GM19238 (cell line): ENCODE measurements at regions not wholly inside any gene's neighbourhood (a gene's known extent, or its start where the extent isn't known, plus 50 kb on each side); places are given as distances from the start of the nearest gene placed in this dataset.

ENCODE experiments used
- DNase-seq: peaks from one replicate; pipeline ENCODE4 v3.0.0; 2011; ENCODE audit warnings: low spot score; ENCODE audit not compliant: insufficient read length

DNA sequence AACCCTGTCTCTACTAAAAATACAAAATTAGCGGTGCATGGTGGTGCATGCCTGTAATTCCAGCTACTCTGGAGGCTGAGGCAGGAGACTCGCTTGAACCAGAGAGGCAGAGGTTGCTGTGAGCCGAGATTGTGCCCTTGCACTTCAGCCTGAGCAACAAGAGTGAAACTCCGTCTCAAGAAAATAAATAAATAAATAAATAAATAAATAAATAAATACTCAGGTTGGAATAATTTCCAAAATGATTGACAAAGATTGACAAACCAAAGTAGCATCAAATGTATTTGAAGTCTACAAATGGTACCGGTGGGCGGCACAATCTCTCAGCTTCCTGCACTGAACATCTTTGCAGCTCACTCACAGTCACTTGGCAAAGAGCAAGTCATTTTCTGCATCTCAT, 144.1 kb upstream of the NRSN1 start:
- no peak for DNase-seq

DNA sequence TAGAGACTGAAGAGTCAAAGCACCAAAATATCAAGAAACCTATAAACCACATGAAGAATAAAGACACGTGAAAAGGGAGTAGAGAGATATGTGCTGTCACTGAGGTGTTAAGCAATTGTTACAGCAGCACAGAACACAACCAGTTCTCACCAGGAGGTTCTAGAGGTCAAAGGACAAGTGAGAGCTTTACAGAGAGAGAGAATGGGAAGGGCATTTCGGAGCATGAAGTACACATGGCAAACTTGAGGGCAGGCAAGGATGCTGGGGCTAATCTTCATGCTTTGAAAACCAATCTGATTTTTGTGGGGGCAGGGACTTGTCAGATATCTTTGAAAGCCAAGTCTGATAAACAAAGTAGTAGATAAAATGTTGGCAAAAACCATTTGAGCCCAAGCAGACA, 142.3 kb upstream of the NRSN1 start:
- no peak for DNase-seq

DNA sequence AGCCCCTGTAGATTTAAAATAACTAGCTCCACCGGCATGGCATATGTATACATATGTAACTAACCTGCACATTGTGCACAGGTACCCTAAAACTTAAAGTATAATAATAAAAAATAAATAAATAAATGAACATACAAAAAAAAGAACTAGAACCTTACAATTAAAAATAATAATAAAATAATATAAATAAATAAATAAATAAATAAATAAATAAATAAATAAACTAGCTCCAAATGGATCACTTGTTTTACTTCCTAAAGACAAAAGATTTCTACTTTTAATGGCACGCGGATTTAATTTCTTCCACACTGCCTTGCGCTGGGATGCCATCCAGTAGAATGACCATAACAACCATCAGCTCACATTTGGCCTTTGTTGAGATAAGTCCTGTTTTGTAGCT, 141.0 kb upstream of the NRSN1 start:
- DNase-seq: no peak

DNA sequence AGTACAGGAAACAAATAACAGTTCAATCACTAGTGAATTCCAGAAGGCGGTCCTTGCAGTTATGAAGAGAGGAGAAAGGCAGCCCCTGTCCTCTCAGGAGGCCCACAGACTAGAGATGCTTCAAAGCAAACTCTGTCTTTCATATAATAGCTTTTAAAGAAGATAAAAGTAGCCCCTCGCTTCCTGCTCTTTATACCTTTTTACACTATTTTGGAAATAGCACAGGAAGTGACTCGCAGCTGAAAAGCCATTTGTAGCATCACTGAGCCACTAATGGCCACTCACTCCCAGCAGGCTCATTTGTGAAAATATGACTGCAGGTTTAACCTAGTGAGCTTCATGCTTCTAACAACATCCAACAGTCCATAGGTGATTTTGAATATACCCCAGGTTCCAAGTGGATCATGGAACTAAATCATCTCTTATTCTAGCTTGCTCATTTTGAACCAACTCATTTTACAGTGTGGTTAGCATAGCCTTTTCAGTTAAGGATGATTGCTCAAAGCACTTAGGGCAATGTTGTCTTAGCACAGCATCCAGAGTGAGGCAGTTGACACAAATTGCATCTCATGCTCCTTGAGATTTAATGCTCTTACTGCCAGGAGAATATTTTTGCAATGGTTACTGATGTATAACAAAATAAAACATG, 136.0 kb upstream of the NRSN1 start:
- DNase-seq: no peak

DNA sequence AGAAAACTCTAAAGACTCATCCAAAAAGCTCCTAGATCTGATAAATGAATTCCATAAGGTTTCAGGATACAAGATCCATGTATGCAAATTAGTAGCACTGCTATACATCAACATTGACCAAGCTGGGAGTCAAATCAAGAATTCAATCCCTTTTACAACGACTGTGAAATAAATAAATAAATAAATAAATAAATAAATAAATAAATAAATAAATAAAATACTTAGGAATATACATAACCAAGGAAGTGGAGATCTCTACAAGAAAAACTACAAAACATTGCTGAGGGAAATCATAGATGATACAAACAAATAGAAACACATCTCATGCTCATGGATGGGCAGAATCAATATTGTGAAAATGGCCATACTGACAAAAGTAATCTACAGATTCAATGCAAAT, 132.0 kb upstream of the NRSN1 start:
- no peak for DNase-seq

DNA sequence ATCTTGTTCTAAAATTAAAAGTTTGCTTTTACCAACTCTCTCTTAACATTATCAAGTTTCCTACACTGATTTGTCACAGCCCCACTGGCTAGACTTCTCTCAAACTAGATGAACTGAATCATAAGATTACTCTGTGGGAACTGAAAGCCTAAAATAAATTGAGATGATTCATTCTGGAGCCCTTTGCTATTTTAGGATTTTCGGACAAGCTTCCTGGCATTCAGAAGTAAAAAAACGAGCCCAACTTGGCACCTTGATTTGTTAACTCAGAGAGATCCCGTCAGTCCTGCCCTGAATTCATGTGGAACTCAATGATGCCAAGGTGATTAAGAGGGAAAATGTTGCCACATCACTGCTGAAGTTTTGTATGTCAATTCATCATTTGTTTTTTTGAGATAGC, 122.0 kb upstream of the NRSN1 start:
- no peak for DNase-seq

DNA sequence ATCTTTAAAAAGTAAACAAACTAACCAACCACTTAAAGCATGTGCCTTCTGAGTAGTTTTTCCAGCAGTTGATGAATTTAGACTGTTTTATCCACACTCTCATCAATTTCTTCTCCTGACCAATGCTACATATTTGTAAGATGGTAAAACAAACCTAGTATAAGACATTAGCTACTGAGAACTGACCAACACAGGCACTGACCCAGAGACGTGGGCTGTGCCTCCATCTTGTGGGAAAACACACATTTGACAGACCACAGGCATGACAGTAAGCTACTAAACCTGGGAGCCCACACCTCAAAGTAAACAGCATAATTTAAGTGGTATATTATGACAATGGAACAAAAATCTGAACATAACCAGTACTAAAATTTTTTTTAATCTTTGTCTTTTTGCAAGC, 121.4 kb upstream of the NRSN1 start:
- DNase-seq: no peak

DNA sequence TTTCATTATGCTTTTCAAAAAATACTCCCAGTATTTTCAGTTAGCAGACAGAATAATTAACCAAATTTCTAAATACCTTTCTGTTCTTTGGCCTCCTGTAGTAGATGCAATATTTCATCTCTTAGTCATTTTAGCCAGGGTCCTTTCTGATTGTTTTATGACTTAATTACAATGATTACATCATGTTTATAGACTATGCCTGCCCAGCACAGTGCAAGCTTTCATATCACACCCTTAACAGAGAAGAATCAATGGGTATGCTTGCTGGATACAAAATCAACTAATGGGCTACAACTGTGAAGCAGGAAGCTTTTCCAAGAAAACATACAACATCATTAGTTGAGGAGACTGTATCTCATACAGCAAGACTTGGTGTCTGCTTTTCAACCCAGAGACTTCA, 119.8 kb upstream of the NRSN1 start:
- no peak for DNase-seq

DNA sequence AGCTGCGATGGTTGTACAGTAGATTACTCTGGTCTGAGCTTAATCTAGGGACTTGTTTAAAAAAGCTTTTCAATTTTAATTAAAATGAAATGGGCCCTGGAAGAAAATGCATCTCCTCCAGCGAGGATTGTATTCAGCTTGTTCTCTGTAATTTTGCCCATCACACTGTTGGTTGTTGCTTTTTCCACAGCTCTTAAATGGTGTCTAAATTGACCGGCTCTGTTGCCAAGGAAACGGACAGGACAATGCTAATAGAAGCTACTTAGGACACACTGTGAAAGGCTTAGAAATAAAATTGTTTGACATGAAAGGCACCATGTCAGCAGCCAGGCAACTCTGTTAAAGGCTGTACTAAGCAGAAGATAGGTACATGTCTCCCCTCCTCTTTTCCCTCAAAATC, 116.7 kb upstream of the NRSN1 start:
- no peak for DNase-seq

DNA sequence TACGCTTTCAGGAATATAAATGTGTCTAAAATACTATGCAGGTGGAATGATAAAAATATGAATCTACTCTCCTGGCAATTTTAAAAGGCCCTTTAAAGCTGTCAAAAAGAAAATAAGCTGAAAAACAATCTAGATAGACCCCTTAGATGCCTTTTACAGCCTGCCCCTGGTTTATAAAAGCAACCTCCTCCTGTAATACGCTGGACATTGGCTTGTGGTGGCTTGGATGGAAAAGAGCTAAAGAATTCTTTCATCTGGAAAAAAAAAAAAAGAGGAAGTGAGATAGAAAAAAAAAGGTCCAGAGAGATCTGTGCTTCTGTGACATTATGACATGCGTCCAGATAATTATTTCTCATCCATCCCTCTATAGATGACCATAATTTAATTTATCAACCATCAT, 115.9 kb upstream of the NRSN1 start:
- no peak for DNase-seq

DNA sequence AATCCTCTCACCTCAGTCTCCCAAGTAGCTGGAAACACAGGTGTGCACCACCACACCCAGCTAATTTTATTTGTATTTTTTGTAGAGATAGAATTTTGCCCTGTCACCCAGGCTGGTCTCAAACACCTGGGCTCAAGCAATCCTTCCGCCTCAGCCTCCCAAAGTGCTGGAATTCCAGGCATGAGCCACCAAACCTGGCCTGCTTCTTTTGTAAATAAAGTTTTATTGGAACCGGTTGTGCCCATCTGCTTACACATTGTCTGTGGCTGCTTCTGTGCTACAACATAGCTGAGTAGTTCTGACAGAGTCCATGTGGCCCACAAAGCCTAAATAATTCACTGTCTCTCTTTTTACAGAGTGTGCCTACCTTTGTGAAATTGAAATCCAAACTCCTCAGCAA, 109.7 kb upstream of the NRSN1 start:
- no peak for DNase-seq

DNA sequence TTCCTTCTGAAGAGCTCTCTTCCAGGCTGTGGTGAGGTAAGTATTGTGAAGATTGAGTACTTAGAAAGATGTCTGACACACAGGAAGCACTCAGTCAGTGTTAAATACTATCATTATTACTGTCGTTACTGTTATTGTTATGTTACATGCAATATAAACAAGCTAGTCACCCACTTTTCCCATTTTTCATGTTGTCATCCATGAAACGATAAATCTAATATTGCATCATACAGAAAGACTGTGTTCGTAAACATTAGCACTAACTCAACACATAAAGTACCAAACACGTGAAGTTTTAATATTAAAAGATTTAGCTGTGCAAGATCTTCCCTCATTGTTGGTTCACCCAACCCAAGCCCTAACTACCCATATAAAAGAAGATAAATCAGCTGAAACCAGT, 109.2 kb upstream of the NRSN1 start:
- no peak for DNase-seq

DNA sequence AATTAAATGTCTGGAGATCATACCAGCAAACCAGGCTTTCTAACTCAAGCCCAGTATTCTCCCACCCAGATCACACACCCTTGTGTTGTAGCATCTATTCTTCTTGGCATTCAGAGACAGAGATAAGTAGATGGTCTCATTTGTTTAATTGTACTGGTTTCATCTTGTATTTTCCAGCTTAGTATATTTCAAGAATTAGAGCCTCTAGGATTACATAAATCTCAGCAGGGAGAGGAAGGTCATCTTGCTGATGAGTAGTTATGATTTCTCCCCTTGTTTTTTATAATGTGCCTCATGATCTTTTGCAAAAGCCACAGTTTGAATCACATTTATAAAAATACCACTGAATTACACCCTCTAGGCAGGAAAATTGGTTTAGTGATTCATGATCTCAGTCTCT, 106.6 kb upstream of the NRSN1 start:
- DNase-seq: no peak

DNA sequence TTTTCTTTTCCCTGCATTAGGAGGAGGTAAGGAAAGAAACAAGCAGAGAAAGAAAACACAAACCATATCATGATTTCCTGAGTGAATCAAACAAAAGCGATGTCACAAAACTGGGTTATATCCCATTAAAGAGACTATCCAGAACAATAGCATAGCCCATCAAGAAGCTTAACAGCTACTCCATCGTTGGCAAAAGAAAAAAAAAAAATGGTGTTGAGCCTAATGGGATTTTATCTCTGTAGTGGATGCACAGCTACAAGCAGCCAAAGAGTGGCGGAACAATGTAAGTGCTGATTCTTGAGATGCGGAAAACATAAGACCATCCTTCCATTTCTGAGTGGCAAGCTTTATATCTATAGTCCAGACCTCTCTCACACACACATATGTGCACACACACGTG, 106.2 kb upstream of the NRSN1 start:
- no peak for DNase-seq

DNA sequence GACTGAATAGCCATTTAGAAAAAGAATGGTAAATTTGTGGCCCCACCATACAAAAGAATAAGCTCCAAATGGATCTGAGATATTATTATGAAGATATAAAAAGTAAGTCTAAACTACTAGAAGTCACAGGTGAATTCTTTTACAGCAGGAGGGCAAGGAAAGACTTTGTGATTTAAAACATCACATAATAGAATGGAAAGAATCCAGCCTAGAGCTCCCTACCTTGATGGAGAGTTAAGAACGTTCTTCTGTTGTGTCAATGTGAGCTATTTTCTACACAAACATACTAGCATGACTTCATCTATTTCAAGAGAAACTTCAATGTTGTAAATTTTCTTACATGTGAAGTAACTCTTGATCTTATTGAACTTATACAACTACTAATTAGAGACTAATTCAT, 100.0 kb upstream of the NRSN1 start:
- DNase-seq: no peak

DNA sequence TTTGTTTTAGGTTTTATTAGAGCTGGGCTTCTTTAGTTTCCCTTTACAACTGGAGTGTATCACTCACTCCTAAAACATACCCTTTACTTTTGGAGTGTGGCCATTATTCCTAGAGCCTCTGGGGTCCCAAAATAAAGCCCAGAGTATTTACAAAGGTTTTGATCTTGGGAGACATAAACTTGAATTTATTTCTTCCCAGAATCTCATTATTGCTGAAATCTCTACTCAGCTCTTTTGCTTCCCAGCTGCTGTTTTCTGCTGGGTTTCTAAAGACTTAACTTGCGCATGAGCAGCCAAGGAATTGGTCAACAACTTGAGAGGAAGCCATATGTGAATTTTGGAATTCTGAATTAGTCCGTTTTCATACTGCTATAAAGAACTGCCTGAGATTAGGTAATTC, 94.5 kb upstream of the NRSN1 start:
- no peak for DNase-seq

DNA sequence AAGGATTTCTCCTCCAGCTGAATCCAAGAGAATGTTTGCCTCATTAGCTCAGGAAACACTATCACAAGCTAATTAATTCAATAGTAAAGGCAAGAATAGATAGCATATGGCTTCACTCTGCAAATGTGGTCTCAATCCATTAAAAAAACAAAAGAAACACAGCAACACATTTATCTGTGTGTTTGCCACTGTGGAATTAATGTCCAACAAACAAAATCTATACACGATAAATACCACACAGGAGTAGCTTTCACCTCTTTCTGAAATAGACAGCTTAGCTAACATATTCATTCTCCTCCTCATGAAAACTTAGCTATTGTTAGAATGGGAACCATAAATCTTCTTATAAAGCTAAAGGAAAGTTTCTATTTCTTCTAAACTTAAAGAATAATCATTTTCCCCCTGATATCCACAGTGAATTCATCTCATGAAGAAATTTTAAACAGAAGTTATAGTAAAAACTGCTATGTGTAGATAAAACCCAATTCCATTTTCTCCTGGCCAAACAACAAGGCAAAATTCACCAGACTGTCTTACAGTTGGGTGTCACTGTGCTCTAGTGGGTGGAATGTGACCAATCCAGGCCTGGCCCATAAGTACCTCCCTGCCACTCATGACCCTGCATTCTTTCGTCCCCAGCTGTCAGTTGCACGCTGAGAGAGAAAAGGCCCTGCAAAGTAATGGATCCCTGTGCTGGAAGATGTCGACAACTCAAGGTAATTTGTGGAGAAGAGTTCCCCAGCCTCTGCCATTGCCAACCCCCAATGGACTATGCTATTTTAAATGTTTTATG, 92.9 kb upstream of the NRSN1 start:
- no peak for DNase-seq

DNA sequence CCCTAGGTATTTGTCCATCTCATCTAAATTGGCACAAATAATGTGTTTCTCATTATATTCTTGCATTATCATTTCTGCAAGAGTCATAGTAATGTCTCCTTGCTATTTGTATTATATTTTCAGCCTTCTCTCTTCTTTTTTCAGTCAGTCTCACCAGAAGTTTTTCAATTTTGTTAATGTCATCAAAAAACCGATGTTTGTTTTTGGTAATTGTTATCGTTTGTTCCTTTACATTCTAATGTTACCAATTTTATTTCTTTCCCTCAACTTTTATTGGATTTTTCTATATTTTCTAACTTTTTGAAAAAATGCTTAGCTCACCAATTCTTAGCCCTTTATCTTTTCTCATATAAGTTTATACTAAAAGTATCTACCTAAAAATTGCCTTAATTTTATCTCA, 82.2 kb upstream of the NRSN1 start:
- no peak for DNase-seq

DNA sequence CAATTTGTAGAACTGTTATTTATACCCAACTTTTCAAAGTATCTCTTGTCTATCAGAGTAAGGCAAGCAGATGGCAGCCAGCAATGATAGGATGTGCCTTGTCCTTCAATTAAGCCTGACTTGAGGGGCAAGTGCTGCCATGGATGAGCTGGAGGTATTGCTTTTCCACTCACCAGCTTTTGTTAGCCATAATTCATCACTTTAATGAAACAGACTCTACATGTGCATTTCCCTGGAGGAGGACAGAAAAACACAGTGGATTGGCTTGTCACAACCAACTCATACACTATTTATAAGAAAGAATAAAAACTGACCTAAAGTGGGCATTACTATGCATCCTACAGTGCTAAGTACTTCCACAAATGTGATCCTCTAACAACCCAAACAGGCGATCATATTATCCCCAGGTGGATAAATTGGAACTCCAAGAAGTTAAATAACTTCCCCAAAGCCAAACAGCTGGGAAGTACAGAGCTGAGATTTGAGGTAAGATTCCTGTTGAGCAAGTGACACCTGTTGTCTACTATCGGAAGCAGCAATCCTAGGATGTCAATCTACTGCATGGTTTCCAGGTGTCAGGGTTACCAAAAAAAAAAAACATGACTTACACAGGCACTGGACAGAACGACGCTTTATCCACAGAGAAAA, 73.9 kb upstream of the NRSN1 start:
- DNase-seq: no peak

DNA sequence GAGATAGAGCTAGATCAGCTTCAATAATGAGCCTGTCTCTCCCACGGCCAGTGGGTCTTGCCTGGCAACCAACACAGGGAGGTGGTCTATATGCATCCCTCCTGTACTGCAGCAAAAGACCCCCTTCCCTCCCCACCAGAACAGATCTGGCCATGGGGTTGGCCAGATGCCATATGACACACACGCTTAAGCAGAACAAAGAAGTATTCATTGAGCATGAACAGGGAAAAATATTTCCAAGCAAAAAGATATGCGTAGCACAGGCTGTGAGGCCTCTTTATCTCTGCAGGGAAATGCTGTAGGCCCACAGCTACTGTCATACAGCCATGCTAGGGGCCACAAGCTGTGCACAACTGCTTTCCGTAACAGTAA, 73.4 kb upstream of the NRSN1 start:
- no peak for DNase-seq

DNA sequence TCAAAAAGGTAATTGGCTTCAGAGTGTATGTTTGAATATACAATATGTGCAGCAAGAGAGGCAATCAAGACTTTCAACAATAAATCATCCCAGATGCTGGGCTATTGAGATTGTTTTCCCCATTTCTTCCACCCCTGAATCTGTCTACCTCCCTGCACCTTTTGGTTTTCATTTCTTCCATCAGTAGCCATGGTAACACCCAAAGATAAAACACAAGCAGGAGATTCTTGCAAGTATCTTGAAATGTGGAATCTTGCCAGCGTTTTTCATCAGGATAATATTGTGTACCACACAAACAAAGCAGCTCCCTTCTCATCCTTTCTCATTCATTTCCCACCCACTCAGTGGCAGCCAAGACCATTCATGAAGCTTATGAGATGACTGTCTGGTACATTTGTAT, 73.0 kb upstream of the NRSN1 start:
- no peak for DNase-seq

DNA sequence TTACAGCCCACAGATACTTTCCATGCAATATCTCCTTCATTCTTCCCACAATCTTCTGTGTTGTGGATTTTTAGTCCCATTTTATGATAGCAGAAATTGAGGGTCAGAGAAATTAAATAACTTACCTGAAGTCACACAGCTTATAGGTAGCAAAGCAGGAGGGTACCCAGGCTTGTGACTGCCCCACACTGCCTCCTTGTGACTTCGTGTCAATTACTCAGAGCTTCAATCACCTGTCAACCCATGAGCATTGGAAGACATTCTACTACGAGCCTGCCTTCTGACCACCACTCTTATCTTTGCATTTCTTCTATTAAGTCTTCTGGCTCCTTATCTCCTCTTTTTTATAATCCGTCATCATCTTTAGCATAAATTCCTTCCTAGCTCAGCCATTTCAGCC, 71.6 kb upstream of the NRSN1 start:
- DNase-seq: no peak

DNA sequence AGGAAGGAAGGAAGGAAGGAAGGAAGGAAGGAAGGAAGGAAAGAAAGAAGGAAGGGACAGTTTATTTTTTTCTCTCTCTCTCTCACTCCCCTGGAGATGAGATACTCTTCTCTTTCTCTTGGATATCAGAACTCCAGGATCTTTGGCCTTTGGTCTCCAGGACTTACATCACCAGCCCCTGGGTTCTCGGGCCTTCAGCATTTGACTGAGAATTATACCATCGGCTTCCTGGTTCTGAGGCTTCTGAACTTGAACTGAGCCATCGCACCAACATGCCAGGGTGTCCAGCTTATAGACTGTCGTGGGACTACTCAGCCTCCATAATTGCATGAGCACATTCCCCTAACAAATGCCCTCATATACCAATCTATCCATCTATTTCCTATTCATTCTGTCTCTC, 69.4 kb upstream of the NRSN1 start:
- no peak for DNase-seq
